Tongue (tissue), 1 donor: ENCODE measurements at regions not wholly inside any gene's neighbourhood (a gene's known extent, or its start where the extent isn't known, plus 50 kb on each side); places are given as distances from the start of the nearest gene placed in this dataset.

ENCODE experiments used
- DNase-seq: peaks from one replicate; pipeline ENCODE4 v3.0.0-alpha.2; 2015

GRCh38 chr4:25580633-25581467, 74.8 kb upstream of the SLC34A2 start:
- no peak for DNase-seq

GRCh38 chr4:25585901-25586523, 69.6 kb upstream of the SLC34A2 start:
- DNase-seq = no peak

DNA sequence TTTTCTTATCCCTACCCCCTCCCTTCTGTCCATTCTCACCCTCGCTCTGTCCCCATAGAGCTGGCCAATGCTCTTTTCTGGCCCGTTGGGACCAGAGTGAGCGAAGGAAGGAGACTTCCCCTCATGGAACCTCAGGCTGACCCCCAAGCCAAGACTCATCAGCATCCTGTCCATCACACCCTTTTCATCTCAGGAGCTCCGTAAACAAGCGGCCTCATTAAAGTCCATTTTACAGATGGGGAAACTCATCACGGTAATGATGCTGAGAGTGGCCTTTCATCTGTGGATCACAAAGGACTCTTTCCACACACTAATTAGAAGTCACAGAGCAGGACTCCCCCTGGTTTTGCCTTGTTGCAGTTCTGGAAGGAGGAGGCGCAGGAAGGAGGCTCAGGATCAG, 67.4 kb upstream of the SLC34A2 start:
- no peak for DNase-seq

GRCh38 chr4:25590171-25590570, 65.5 kb upstream of the SLC34A2 start:
- no peak for DNase-seq

- no peak for DNase-seq
Observed at GRCh38 chr4:25592736-25593135, 62.9 kb upstream of the SLC34A2 start.
